Gastrocnemius medialis (tissue), 4 donors: ENCODE measurements at regions not wholly inside any gene's neighbourhood (a gene's known extent, or its start where the extent isn't known, plus 50 kb on each side); places are given as distances from the start of the nearest gene placed in this dataset.

Experiments
- POLR2A ChIP-seq, 2 donors: fragments of 450-650 bp; IDR thresholded peaks; one replicate each; pipeline ENCODE4 v1.6.1; 2017; ENCODE audit warnings: antibody characterized with exemption in 2 of 2, mild to moderate bottlenecking in 2 of 2, moderate library complexity in 2 of 2
- TF ChIP-seq, protein P1 (sequence below), 5 experiments: fragments of 450-650 bp in 3 of 5; fragments of 200-600 bp in 2 of 5; sonication (generic) in 2 of 5; IDR thresholded peaks in 4 of 5; conservative IDR thresholded peaks in 1 of 5; 1 replicate in 4 of 5; 2 replicates in 1 of 5; pipeline ENCODE4 v1.5.1; 2016 to 2019; ENCODE audit warnings: antibody characterized with exemption in 5 of 5, mild to moderate bottlenecking in 3 of 5, moderate library complexity in 3 of 5

DNA sequence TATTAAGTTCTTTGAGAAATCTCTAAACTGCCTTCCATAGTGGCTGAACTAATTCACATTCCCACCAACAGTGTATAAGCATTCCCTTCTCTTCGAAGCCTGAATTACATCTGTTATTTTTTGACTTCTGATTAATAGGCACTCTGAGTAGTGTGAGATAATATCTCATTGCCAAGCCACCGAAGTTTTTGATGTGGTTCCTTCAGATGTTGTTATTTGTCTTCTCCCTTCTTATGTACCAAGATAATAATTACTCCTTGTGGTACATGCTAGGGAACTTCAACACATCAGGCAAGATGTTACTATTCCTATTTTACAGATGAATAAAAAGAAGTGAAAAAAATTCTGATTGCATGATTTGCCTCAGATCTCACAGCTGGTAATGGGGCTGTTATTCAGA lies 70.9 kb downstream of the KCTD12 start:
- TF ChIP-seq, protein P1, sequence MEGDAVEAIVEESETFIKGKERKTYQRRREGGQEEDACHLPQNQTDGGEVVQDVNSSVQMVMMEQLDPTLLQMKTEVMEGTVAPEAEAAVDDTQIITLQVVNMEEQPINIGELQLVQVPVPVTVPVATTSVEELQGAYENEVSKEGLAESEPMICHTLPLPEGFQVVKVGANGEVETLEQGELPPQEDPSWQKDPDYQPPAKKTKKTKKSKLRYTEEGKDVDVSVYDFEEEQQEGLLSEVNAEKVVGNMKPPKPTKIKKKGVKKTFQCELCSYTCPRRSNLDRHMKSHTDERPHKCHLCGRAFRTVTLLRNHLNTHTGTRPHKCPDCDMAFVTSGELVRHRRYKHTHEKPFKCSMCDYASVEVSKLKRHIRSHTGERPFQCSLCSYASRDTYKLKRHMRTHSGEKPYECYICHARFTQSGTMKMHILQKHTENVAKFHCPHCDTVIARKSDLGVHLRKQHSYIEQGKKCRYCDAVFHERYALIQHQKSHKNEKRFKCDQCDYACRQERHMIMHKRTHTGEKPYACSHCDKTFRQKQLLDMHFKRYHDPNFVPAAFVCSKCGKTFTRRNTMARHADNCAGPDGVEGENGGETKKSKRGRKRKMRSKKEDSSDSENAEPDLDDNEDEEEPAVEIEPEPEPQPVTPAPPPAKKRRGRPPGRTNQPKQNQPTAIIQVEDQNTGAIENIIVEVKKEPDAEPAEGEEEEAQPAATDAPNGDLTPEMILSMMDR (IDR thresholded peaks at IDR 0.05 in 4 of 5, conservative IDR thresholded peaks at IDR 0.05 in 1 of 5): no peak
- no peak for TF ChIP-seq POLR2A (IDR thresholded peaks at IDR 0.05)
